Activated T-helper 17 cell treated with anti-CD3 and anti-CD28 coated beads, Interleukin-2, amount 50 U/mL, for 72 hours (primary cell): ENCODE measurements at regions not wholly inside any gene's neighbourhood (a gene's known extent, or its start where the extent isn't known, plus 50 kb on each side); places are given as distances from the start of the nearest gene placed in this dataset.

Experiments used
- ATAC-seq: fragments of 150-1000 bp; cut with Tn5 transposase; replicated peaks from 2 replicates; pipeline ENCODE4 v1.10.0; 2021; ENCODE audit warnings: mild to moderate bottlenecking, moderate library complexity
- H3K27ac Mint-ChIP-seq: one replicate; pipeline ENCODE4 v1.8.0; 2022; ENCODE audit warnings: mixed read lengths
- H3K27me3 Mint-ChIP-seq: one replicate; pipeline ENCODE4 v1.8.0; 2022; ENCODE audit warnings: mixed read lengths
- H3K36me3 Mint-ChIP-seq: one replicate; pipeline ENCODE4 v1.8.0; 2022; ENCODE audit warnings: low read depth, mild to moderate bottlenecking, mixed read lengths
- H3K4me1 Mint-ChIP-seq: one replicate; pipeline ENCODE4 v1.8.0; 2022; ENCODE audit warnings: mixed read lengths
- H3K4me3 Mint-ChIP-seq: one replicate; pipeline ENCODE4 v1.8.0; 2022; ENCODE audit warnings: mild to moderate bottlenecking, mixed read lengths
- H3K9me3 Mint-ChIP-seq: one replicate; pipeline ENCODE4 v1.8.0; 2022; ENCODE audit warnings: mixed read lengths

DNA sequence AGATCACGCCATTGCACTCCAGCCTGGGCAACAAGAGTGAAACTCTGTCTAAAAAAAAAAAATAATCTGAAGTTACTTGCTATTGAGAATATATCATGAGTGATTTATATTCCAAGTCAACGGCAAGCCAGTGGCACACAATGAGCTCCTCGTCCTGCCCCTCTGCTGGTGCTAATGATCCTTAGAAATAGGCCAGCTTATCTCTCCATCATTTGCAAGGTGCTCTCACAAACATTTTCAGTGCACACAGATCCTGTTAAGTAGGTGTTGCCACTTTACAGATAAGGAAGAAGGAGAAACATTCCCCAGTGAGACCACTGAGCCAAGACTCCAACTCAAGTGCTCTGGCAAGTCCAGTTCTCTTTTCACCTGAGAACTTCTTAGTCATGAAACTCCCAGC is 91.3 kb upstream of the GPR45 start:
- Mint-ChIP-seq H3K4me1 (no peaks in the 10 kb centered on the region), H3K27me3 (peaks cover 38% of the 10 kb centered on the region), H3K36me3 (no peaks in the 10 kb centered on the region), H3K9me3 (no peaks in the 10 kb centered on the region), H3K27ac (no peak overlapping the region), H3K4me3 (no peak overlapping the region)
- ATAC-seq, result no peak

DNA sequence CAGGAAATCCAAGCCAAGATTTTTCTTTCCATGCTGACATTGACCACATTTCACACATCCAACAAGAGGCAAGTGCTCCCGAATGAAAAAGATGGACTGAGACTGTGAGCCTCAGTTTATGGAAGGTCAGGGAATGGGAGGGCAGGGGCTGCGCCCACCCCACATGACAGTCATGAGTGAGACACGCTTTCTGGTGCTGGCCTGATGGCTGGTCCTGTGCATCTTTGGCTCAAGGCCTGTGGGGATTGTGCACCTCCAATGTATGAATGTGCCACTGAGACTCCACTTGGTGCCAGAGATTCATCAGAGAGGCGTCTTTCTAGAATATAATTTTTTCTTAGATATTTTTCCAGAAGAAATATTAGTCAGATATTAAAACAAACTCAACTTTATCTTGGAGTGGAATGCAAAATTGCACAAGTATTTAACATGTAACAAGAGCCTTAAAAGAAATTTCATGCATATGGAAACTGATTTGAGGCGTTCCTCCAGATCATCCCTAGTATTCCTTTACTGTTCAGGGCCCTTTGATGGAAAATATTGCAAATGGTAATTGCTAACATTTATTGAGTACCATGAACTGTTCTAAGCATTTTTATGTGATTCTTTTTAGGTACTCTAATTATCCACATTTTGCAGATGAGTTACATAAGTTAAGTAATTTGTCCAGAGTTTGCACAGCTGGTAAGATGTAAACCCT is 87.3 kb upstream of the GPR45 start:
- Mint-ChIP-seq H3K36me3 (no peaks in the 10 kb centered on the region), H3K27me3 (peaks cover 39% of the 10 kb centered on the region), H3K9me3 (peaks cover 8% of the 10 kb centered on the region), H3K27ac (no peak overlapping the region), H3K4me3 (no peak overlapping the region), H3K4me1 (no peaks in the 10 kb centered on the region)
- ATAC-seq, result no peak

- Mint-ChIP-seq H3K27ac (no peak overlapping the region), H3K36me3 (no peaks in the 10 kb centered on the region), H3K27me3 (peaks cover 34% of the 10 kb centered on the region), H3K4me1 (no peaks in the 10 kb centered on the region), H3K9me3 (peaks cover 8% of the 10 kb centered on the region), H3K4me3 (no peak overlapping the region)
- no peak for ATAC-seq
Observed at GRCh38 chr2:105156166-105156565, 85.4 kb upstream of the GPR45 start.

DNA sequence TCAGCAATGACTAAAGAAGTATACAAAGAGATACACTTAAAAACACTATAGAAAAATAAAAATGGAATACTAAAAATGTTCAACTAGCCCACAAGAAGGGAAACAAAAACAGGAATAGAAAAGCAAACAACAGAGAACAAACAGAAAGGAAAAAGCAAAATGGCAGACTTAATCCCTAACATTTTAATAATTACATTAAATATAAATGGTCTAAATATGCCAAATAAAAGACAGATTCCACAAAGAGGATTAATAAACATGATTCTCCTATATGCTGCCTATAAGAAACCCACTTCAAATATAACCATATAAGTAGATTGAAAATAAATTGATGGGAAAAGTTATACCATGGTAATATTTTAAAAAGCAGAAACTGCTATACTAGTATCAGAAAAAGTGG is 83.5 kb upstream of the GPR45 start:
- Mint-ChIP-seq H3K27ac (no peak overlapping the region), H3K4me3 (no peak overlapping the region), H3K36me3 (no peaks in the 10 kb centered on the region), H3K4me1 (no peaks in the 10 kb centered on the region), H3K27me3 (peaks cover 28% of the 10 kb centered on the region), H3K9me3 (peaks cover 8% of the 10 kb centered on the region)
- no peak for ATAC-seq

DNA sequence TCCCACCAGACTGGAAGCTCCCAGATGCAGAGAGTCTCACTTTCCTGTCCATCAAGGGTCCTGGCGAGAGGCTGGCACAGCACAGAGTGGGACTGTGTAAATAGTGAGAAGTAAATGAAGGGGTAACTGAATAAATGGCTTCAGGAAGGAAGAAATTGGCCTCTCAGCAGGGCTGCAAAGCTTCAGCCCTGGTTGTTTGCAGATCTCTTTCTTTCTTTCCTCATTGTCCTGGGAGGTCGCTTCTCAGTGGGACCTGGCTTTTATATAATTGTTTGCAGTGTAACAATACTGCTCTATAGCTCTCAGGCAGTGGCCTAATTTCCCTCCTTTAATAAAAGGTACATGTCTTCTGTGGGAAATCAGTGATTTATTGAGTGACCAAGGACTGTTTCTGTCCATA is 74.9 kb upstream of the GPR45 start:
- no peaks in the 10 kb centered on the region for H3K4me1 Mint-ChIP-seq
- no peaks in the 10 kb centered on the region for H3K36me3 Mint-ChIP-seq
- H3K4me3 Mint-ChIP-seq, result no peak overlapping the region
- H3K9me3 Mint-ChIP-seq, result no peaks in the 10 kb centered on the region
- H3K27ac Mint-ChIP-seq, result no peak overlapping the region
- ATAC-seq, result no peak
- H3K27me3 Mint-ChIP-seq, result peaks cover 24% of the 10 kb centered on the region

DNA sequence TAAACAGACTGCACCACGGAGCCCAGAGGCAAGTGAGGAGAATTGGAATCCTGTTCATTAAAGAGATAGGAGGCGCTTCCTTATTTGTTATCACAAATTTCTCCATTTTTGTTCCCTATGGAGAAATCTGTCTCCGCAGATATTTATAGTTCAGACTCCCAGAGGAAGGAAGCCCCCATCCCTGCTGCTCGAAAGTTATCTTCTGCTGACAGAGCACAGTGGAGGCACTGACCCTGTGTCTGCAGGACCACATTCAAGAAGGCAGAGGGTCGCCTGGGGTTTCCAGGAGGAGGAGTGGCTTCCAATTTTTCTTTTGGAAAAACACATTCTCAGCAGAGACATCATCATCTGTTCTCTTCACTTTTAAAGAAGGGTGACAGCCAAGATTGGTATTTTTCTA is 73.0 kb upstream of the GPR45 start:
- H3K27ac Mint-ChIP-seq, result no peak overlapping the region
- ATAC-seq, result no peak
- no peaks in the 10 kb centered on the region for H3K36me3 Mint-ChIP-seq
- no peaks in the 10 kb centered on the region for H3K4me1 Mint-ChIP-seq
- peaks cover 30% of the 10 kb centered on the region for H3K27me3 Mint-ChIP-seq
- H3K9me3 Mint-ChIP-seq, result no peaks in the 10 kb centered on the region
- no peak overlapping the region for H3K4me3 Mint-ChIP-seq

GRCh38 chr2:105175231-105175630 is 66.3 kb upstream of the GPR45 start:
- H3K27me3 Mint-ChIP-seq, result peaks cover 26% of the 10 kb centered on the region
- no peaks in the 10 kb centered on the region for H3K36me3 Mint-ChIP-seq
- no peak for ATAC-seq
- no peaks in the 10 kb centered on the region for H3K4me1 Mint-ChIP-seq
- no peak overlapping the region for H3K27ac Mint-ChIP-seq
- H3K9me3 Mint-ChIP-seq, result no peaks in the 10 kb centered on the region
- H3K4me3 Mint-ChIP-seq, result no peak overlapping the region

GRCh38 chr2:105176429-105176828 is 65.1 kb upstream of the GPR45 start:
- H3K27me3 Mint-ChIP-seq, result peaks cover 23% of the 10 kb centered on the region
- H3K4me3 Mint-ChIP-seq, result no peak overlapping the region
- no peaks in the 10 kb centered on the region for H3K36me3 Mint-ChIP-seq
- ATAC-seq, result no peak
- H3K27ac Mint-ChIP-seq, result no peak overlapping the region
- no peaks in the 10 kb centered on the region for H3K4me1 Mint-ChIP-seq
- no peaks in the 10 kb centered on the region for H3K9me3 Mint-ChIP-seq

- Mint-ChIP-seq H3K27ac (no peak overlapping the region), H3K27me3 (peaks cover 24% of the 10 kb centered on the region), H3K4me3 (no peak overlapping the region), H3K9me3 (no peaks in the 10 kb centered on the region), H3K4me1 (no peaks in the 10 kb centered on the region), H3K36me3 (no peaks in the 10 kb centered on the region)
- ATAC-seq, result no peak
Observed at GRCh38 chr2:105177008-105177407, 64.5 kb upstream of the GPR45 start.

DNA sequence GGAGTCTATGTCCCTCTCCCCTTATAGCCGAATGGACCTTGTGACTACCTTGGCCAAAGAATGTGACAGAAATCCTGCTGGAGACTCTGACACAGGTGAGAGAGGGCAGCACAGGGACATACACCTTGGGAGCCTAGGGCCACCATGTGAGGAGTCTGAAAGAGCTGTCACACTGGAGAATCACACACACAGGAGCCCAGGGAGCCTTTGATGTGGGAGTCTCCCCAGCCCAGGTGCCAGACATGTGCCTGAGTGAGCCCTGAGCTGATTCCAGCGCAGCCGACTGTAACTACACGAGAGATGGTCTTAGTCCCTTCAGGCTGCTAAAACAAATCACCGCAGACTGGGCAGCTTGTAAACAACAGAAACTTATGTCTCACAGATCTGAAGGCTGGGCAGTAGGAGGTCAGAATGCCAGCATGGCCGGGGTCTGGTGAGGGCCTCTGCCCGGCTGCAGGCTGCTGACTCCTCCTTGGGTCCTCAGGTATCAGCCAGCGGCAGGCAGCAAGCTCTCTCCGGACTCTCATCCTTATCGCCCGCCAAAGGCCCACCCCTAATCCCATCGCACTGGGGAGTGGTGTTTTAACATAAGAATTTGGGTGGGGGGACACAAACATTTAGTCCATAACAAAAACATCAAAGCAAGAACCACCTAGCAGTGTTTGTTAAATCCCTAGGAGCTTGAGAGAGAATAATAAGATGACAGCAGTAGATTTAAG is 63.8 kb upstream of the GPR45 start:
- Mint-ChIP-seq H3K4me3 (no peak overlapping the region), H3K27me3 (peaks cover 30% of the 10 kb centered on the region), H3K27ac (no peak overlapping the region), H3K9me3 (no peaks in the 10 kb centered on the region), H3K4me1 (no peaks in the 10 kb centered on the region), H3K36me3 (no peaks in the 10 kb centered on the region)
- ATAC-seq, result no peak

DNA sequence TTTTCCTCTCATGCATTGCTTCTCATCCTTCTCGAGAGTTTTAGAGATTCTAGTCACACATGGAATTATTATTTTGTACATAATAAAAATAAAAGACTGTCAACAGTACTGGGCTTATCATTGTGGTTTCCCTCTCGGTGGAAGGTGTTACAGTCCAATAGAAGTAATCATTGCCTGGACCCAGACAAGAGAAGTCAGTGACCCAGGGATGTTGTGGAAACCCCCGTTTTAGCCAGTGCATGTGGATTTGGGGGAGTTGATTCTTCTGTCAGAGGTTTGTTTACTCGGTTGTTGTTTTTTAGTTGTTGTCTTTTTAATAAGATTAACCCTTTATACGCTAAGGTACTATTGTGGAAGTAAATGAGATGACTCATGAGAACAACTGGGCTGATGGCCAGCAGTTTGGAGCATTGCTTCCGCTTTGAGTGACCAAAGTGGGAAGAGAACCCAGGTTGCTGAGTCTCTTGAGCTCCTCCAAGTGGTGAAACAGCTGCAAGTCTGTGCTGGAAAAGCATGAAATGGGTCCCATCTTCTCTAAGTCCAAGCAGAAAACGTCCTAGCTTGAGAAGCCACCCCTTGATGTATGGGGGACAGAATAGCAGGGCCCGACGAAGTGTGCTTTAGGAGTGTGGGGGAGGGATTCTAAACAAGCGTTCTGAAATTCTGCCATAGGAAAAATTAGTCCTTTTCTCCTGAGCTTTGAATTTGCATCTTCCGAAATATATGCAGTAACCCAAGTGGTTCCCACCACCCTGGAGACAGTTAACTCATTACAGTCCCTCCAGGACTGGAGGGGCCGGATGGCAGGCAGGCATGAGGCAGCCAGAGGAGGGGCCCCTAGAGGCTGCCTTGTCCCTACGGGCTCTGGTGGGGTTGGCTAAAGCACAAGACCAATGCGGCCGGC is 61.8 kb upstream of the GPR45 start:
- H3K27me3 Mint-ChIP-seq, result peaks cover 19% of the 10 kb centered on the region
- H3K4me3 Mint-ChIP-seq, result no peak overlapping the region
- no peak for ATAC-seq
- H3K36me3 Mint-ChIP-seq, result no peaks in the 10 kb centered on the region
- no peaks in the 10 kb centered on the region for H3K4me1 Mint-ChIP-seq
- no peak overlapping the region for H3K27ac Mint-ChIP-seq
- no peaks in the 10 kb centered on the region for H3K9me3 Mint-ChIP-seq

DNA sequence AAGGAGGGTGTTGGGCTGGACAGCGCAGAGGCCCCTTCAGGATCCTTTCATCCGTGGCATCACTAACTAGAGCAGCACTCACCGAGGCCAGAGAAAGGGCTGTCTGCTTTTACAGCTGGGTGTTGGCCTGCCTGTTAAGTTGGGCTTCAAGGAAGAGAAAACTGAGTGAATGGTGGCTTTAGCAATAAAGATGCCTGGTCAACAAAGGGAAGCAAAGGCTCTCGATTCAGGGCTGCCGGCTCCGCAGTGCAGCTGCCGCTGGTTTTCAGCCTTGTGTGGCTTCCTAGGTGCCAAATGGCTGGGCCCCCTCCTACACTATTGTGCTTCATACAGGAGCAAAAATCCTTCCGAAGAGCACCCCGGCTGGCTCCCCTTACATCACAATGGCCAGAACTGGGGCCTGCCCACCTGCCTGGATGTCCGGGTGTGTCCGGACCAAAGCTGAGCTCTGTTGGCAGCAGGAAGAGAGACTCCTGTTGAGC is 61.0 kb upstream of the GPR45 start:
- H3K27me3 Mint-ChIP-seq, result peaks cover 24% of the 10 kb centered on the region
- H3K9me3 Mint-ChIP-seq, result no peaks in the 10 kb centered on the region
- H3K4me3 Mint-ChIP-seq, result no peak overlapping the region
- no peaks in the 10 kb centered on the region for H3K36me3 Mint-ChIP-seq
- H3K4me1 Mint-ChIP-seq, result no peaks in the 10 kb centered on the region
- H3K27ac Mint-ChIP-seq, result no peak overlapping the region
- ATAC-seq, result no peak

GRCh38 chr2:105181282-105181681 is 60.3 kb upstream of the GPR45 start:
- no peaks in the 10 kb centered on the region for H3K36me3 Mint-ChIP-seq
- H3K9me3 Mint-ChIP-seq, result no peaks in the 10 kb centered on the region
- H3K4me3 Mint-ChIP-seq, result no peak overlapping the region
- H3K27ac Mint-ChIP-seq, result no peak overlapping the region
- H3K27me3 Mint-ChIP-seq, result peaks cover 24% of the 10 kb centered on the region
- no peak for ATAC-seq
- H3K4me1 Mint-ChIP-seq, result no peaks in the 10 kb centered on the region

GRCh38 chr2:105183555-105184323 is 57.8 kb upstream of the GPR45 start:
- no peak for ATAC-seq
- Mint-ChIP-seq H3K27ac (no peak overlapping the region), H3K4me3 (no peak overlapping the region), H3K36me3 (no peaks in the 10 kb centered on the region), H3K9me3 (no peaks in the 10 kb centered on the region), H3K4me1 (no peaks in the 10 kb centered on the region), H3K27me3 (peaks cover 25% of the 10 kb centered on the region)
